ENCODE measurements at regions not wholly inside any gene's neighbourhood (a gene's known extent, or its start where the extent isn't known, plus 50 kb on each side); places are given as distances from the start of the nearest gene placed in this dataset.

DNA sequence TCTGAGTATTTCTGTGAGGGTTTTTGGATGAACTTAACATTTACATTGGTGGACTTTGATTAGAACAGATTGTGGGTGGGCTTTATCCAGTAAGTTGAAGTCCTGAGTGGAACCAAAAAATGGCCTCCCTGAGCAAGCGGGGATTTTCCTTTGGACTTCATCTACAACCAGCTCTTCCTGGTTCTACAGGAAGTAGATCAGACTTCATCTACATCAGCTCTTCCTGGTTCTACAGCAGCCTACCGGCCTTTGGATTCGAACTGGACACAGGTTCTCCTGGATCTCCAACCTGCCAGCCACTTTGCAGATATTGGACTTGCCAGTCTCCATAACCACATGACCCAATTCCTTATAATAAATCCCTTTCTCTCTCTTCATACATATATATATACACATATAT, 79.9 kb upstream of the STK39 start:
- POLR2A ChIA-PET, result no interaction called here
- Histone ChIP-seq H3K4me1 (replicated peaks in 1 of 2; ENCODE audit: control insufficient read depth in 2 of 2, insufficient read depth in 2 of 2, low read length in 2 of 2) (no peaks in the 10 kb centered on the region), H3K79me2 (ENCODE audit: control insufficient read depth, insufficient read depth, low read length) (no peaks in the 10 kb centered on the region), H3K27me3 (ENCODE audit: control insufficient read depth in 2 of 2, insufficient read depth in 2 of 2, low read length in 2 of 2) (peaks cover under 1 to 5% of the 10 kb centered on the region in 2 experiments; a peak in 4 of 5 replicates), H3K4me2 (ENCODE audit: insufficient read depth, low read length) (no peak overlapping the region), H3K9me1 (ENCODE audit: control insufficient read depth, insufficient read depth, low read length) (no peaks in the 10 kb centered on the region), H4K20me1 (replicated peaks; ENCODE audit: control insufficient read depth, insufficient read depth, low read length) (no peaks in the 10 kb centered on the region), H3K36me3 (ENCODE audit: control insufficient read depth, insufficient read depth, low read length) (no peaks in the 10 kb centered on the region), H2AFZ (ENCODE audit: low read depth, low read length) (no peak overlapping the region), H3K9ac (ENCODE audit: insufficient read depth in 1 of 2, low read depth in 2 of 2, low read length in 2 of 2) (no peak overlapping the region), H3K9me3 (replicated peaks; ENCODE audit: control insufficient read depth, insufficient read depth, low read depth, low read length) (no peaks in the 10 kb centered on the region), H3K4me3 (no peak overlapping the region), H3K27ac (ENCODE audit: extremely low read depth, low read depth, low read length) (no peak overlapping the region)
- CTCF ChIA-PET (ENCODE audit: low intra/inter-chr PET ratio), result no interaction called here
- BruUV-seq (replicated peaks), result no TSS peak
- intact Hi-C loops (cut with micrococcal nuclease), result no loop called here
- in situ Hi-C loops (cut with MboI), result no loop called here
- WGBS (ENCODE audit: insufficient coverage, low coverage, missing lambda C conversion rate), result 2% methylated on average over 3 of the region's 3 CpGs
- TF ChIP-seq, protein P1, sequence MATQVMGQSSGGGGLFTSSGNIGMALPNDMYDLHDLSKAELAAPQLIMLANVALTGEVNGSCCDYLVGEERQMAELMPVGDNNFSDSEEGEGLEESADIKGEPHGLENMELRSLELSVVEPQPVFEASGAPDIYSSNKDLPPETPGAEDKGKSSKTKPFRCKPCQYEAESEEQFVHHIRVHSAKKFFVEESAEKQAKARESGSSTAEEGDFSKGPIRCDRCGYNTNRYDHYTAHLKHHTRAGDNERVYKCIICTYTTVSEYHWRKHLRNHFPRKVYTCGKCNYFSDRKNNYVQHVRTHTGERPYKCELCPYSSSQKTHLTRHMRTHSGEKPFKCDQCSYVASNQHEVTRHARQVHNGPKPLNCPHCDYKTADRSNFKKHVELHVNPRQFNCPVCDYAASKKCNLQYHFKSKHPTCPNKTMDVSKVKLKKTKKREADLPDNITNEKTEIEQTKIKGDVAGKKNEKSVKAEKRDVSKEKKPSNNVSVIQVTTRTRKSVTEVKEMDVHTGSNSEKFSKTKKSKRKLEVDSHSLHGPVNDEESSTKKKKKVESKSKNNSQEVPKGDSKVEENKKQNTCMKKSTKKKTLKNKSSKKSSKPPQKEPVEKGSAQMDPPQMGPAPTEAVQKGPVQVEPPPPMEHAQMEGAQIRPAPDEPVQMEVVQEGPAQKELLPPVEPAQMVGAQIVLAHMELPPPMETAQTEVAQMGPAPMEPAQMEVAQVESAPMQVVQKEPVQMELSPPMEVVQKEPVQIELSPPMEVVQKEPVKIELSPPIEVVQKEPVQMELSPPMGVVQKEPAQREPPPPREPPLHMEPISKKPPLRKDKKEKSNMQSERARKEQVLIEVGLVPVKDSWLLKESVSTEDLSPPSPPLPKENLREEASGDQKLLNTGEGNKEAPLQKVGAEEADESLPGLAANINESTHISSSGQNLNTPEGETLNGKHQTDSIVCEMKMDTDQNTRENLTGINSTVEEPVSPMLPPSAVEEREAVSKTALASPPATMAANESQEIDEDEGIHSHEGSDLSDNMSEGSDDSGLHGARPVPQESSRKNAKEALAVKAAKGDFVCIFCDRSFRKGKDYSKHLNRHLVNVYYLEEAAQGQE (IDR thresholded peaks at IDR 0.05; ENCODE audit: borderline replicate concordance), result no peak
- TF ChIP-seq, protein P1 (CRISPR knock-in tag; IDR thresholded peaks at IDR 0.05; ENCODE audit: low read depth), result no peak
- TF ChIP-seq MCM3 (IDR thresholded peaks at IDR 0.05) (no peak), BRF1 (IDR thresholded peaks at IDR 0.05; ENCODE audit: borderline replicate concordance, extremely low read depth, insufficient read length) (no peak)
- DNase-seq (ENCODE audit: extremely low read depth in 1 of 4, low spot score in 3 of 4) (no peak), FAIRE-seq (no peak), ATAC-seq (no peak)

Measured in K562 (cell line).